GM23338 (cell line): ENCODE measurements at regions not wholly inside any gene's neighbourhood (a gene's known extent, or its start where the extent isn't known, plus 50 kb on each side); places are given as distances from the start of the nearest gene placed in this dataset.

Experiments used
- ATAC-seq: fragments of 200-7000 bp; cut with Tn5 transposase; 3 replicates; pipeline ENCODE4 v1.9.1; 2020
- DNase-seq: peaks from one replicate; pipeline ENCODE4 v3.0.0-alpha.2; 2015; ENCODE audit warnings: low spot score
- H2AFZ ChIP-seq: fragments of 200-600 bp; sonication (generic); 2 replicates; pipeline ENCODE4 v1.8.0; 2016; ENCODE audit warnings: antibody characterized with exemption, mild to moderate bottlenecking, moderate library complexity
- H3F3A ChIP-seq: fragments of 200-600 bp; sonication (generic); replicated peaks from 2 replicates; pipeline ENCODE4 v1.8.0; 2017; ENCODE audit warnings: antibody characterized with exemption, mixed run types, low read depth
- H3K27ac ChIP-seq: fragments of 200-600 bp; sonication (generic); 2 replicates; pipeline ENCODE4 v1.6.1; 2016; ENCODE audit warnings: low read depth
- H3K27me3 ChIP-seq: fragments of 200-600 bp; sonication (generic); 2 replicates; pipeline ENCODE4 v1.8.0; 2016; ENCODE audit warnings: mild to moderate bottlenecking, mixed run types, moderate library complexity; ENCODE audit not compliant: insufficient read depth
- H3K36me3 ChIP-seq: fragments of 200-600 bp; sonication (generic); 2 replicates; pipeline ENCODE4 v1.8.0; 2016; ENCODE audit warnings: mild to moderate bottlenecking; ENCODE audit not compliant: insufficient read depth
- H3K4me1 ChIP-seq: fragments of 200-600 bp; sonication (generic); 2 replicates; pipeline ENCODE4 v1.8.0; 2016; ENCODE audit warnings: mild to moderate bottlenecking, moderate library complexity; ENCODE audit not compliant: insufficient read depth
- H3K4me2 ChIP-seq: fragments of 200-600 bp; sonication (generic); 2 replicates; pipeline ENCODE4 v1.7.1; 2017; ENCODE audit warnings: mixed run types
- H3K4me3 ChIP-seq: fragments of 200-600 bp; sonication (generic); 2 replicates; pipeline ENCODE4 v1.6.1; 2016; ENCODE audit warnings: mixed run types
- H3K79me2 ChIP-seq: fragments of 200-600 bp; sonication (generic); replicated peaks from 2 replicates; pipeline ENCODE4 v1.8.0; 2017; ENCODE audit warnings: mild to moderate bottlenecking; ENCODE audit not compliant: insufficient read depth
- H3K9me2 ChIP-seq: fragments of 200-600 bp; sonication (generic); 2 replicates; pipeline ENCODE4 v1.8.0; 2017; ENCODE audit not compliant: insufficient read depth
- H4K20me1 ChIP-seq: fragments of 200-600 bp; sonication (generic); replicated peaks from 2 replicates; pipeline ENCODE4 v1.8.0; 2017; ENCODE audit warnings: mild to moderate bottlenecking; ENCODE audit not compliant: insufficient read depth
- H3K27ac Mint-ChIP-seq: 2 replicates; pipeline ENCODE4 v1.8.0; 2020; ENCODE audit warnings: inconsistent platforms, mild to moderate bottlenecking, moderate library complexity, mixed read lengths
- H3K27me3 Mint-ChIP-seq: 3 replicates; pipeline ENCODE4 v1.8.0; 2022; ENCODE audit warnings: low read depth, mild to moderate bottlenecking, moderate library complexity, mixed read lengths, inconsistent platforms; ENCODE audit not compliant: insufficient read depth, poor library complexity
- H3K36me3 Mint-ChIP-seq: 3 replicates; pipeline ENCODE4 v1.8.0; 2021; ENCODE audit warnings: low read depth, mild to moderate bottlenecking, inconsistent platforms, moderate library complexity, mixed read lengths
- H3K4me1 Mint-ChIP-seq: 3 replicates; pipeline ENCODE4 v1.8.0; 2020; ENCODE audit warnings: mild to moderate bottlenecking, inconsistent platforms, mixed read lengths
- H3K4me3 Mint-ChIP-seq: 3 replicates; pipeline ENCODE4 v1.8.0; 2021; ENCODE audit warnings: moderate library complexity, mild to moderate bottlenecking, inconsistent platforms, mixed read lengths
- H3K9me3 Mint-ChIP-seq: 3 replicates; pipeline ENCODE4 v1.8.0; 2020; ENCODE audit warnings: moderate library complexity, mild to moderate bottlenecking, inconsistent platforms, mixed read lengths
- CREB1 ChIP-seq: fragments of 250-450 bp; sonication (Bioruptor Pico); IDR thresholded peaks from 2 replicates; pipeline ENCODE4 v1.5.0; 2020; ENCODE audit warnings: low read depth, mild to moderate bottlenecking, moderate library complexity
- EZH2 ChIP-seq: fragments of 200-600 bp; sonication (generic); IDR thresholded peaks from one replicate; pipeline ENCODE4 v1.8.0; 2017; ENCODE audit warnings: antibody characterized with exemption, mild to moderate bottlenecking, low read depth; ENCODE audit not compliant: unreplicated experiment
- EZH2phosphoT487 ChIP-seq: fragments of 200-600 bp; sonication (generic); IDR thresholded peaks from one replicate; pipeline ENCODE4 v1.8.1; 2018; ENCODE audit warnings: antibody characterized with exemption; ENCODE audit not compliant: unreplicated experiment
- NANOG ChIP-seq: IDR thresholded peaks from 2 replicates; pipeline ENCODE4 v1.6.1; 2016; ENCODE audit warnings: antibody characterized with exemption, borderline replicate concordance
- POLR2AphosphoS5 ChIP-seq: IDR thresholded peaks from 2 replicates; pipeline ENCODE4 v1.6.1; 2016; ENCODE audit warnings: antibody characterized with exemption, low read depth
- STAT1 ChIP-seq: IDR thresholded peaks from one replicate; pipeline ENCODE4 v1.6.1; 2016; ENCODE audit warnings: antibody characterized with exemption; ENCODE audit not compliant: unreplicated experiment
- ZNF114 ChIP-seq: fragments of 250-450 bp; sonication (Bioruptor Pico); IDR thresholded peaks from 2 replicates; pipeline ENCODE4 v1.5.0; 2020; ENCODE audit warnings: mild to moderate bottlenecking, moderate library complexity
- TF ChIP-seq, protein P1 (sequence below), 2 experiments: fragments of 200-600 bp in 1 of 2; sonication (generic) in 1 of 2; conservative IDR thresholded peaks; 2 replicates each; pipeline versions ENCODE4 v1.5.1 to v1.6.1; 2016 to 2017; ENCODE audit warnings: antibody characterized with exemption in 2 of 2, low read depth in 2 of 2, mild to moderate bottlenecking in 2 of 2, moderate library complexity in 1 of 2
- TF ChIP-seq, protein P2 (sequence below): IDR thresholded peaks from 2 replicates; pipeline ENCODE4 v1.6.1; 2016; ENCODE audit warnings: antibody characterized with exemption
- TF ChIP-seq, protein P3 (sequence below): IDR thresholded peaks from one replicate; pipeline ENCODE4 v1.6.1; 2018; ENCODE audit warnings: antibody characterized with exemption; ENCODE audit not compliant: unreplicated experiment

DNA sequence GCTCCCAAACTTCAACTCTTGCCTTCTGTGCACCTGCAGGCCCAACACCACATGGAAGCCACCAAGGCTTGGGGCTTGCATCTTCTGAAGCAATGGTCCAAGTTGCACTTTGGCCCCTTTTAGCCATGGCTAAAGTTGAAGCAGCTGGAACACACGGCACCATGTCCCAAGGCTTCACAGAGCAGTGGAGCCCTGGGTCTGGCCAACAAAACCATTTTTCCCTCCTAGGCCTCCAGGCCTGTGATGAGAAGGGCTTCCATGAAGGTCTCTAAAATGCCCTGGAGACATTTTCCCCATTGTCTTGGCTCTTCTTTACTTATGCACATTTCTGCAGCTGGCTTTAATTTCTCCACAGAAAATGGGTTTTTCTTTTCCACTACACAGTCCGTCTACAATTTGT is 61.3 kb upstream of the CYSLTR1 start:
- Histone ChIP-seq H3K4me1 (no peaks in the 10 kb centered on the region), H3K9me2 (no peaks in the 10 kb centered on the region), H3K27me3 (no peaks in the 10 kb centered on the region), H3K79me2 (no peaks in the 10 kb centered on the region), H3K27ac (no peak overlapping the region), H3K36me3 (no peaks in the 10 kb centered on the region), H2AFZ (no peak overlapping the region), H3K4me2 (no peak overlapping the region), H4K20me1 (no peaks in the 10 kb centered on the region), H3K4me3 (no peak overlapping the region), H3F3A (no peaks in the 10 kb centered on the region)
- no peak for TF ChIP-seq POLR2AphosphoS5
- TF ChIP-seq CREB1 (CRISPR knock-in tag) = no peak
- TF ChIP-seq, protein P1, sequence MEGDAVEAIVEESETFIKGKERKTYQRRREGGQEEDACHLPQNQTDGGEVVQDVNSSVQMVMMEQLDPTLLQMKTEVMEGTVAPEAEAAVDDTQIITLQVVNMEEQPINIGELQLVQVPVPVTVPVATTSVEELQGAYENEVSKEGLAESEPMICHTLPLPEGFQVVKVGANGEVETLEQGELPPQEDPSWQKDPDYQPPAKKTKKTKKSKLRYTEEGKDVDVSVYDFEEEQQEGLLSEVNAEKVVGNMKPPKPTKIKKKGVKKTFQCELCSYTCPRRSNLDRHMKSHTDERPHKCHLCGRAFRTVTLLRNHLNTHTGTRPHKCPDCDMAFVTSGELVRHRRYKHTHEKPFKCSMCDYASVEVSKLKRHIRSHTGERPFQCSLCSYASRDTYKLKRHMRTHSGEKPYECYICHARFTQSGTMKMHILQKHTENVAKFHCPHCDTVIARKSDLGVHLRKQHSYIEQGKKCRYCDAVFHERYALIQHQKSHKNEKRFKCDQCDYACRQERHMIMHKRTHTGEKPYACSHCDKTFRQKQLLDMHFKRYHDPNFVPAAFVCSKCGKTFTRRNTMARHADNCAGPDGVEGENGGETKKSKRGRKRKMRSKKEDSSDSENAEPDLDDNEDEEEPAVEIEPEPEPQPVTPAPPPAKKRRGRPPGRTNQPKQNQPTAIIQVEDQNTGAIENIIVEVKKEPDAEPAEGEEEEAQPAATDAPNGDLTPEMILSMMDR (conservative IDR thresholded peaks at IDR 0.05; ENCODE audit: low read depth in 2 of 2) = no peak
- Mint-ChIP-seq H3K4me1 (no peaks in the 10 kb centered on the region), H3K27me3 (no peaks in the 10 kb centered on the region), H3K9me3 (peaks cover 32% of the 10 kb centered on the region), H3K4me3 (no peak overlapping the region), H3K27ac (no peak overlapping the region), H3K36me3 (peaks cover 11% of the 10 kb centered on the region)
- ATAC-seq (no peak), DNase-seq (no peak)

DNA sequence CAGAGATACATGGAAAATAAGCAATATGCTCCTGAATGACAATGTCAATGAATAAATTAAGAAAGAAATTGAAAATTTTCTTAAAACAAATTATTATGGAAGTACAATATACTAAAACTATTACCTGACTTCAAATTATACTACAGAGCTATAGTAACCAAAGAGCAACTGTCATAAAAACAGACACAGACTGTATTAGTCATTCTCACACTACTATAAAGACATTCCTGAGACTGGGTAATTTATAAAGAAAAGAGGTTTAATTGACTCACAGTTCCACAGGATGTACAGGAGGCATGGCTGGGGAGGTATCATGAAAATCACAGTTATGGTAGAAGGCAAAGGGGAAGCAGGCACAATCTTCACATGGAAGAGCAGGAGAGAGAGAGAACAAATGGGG is 60.0 kb upstream of the CYSLTR1 start:
- Mint-ChIP-seq H3K27ac (no peak overlapping the region), H3K27me3 (no peaks in the 10 kb centered on the region), H3K36me3 (peaks cover 11% of the 10 kb centered on the region), H3K4me3 (no peak overlapping the region), H3K4me1 (no peaks in the 10 kb centered on the region), H3K9me3 (peaks cover 32% of the 10 kb centered on the region)
- Histone ChIP-seq H4K20me1 (no peaks in the 10 kb centered on the region), H3K27ac (no peak overlapping the region), H3K9me2 (no peaks in the 10 kb centered on the region), H3F3A (no peaks in the 10 kb centered on the region), H3K4me3 (no peak overlapping the region), H3K4me1 (no peaks in the 10 kb centered on the region), H3K27me3 (no peaks in the 10 kb centered on the region), H3K36me3 (no peaks in the 10 kb centered on the region), H3K79me2 (no peaks in the 10 kb centered on the region), H3K4me2 (no peak overlapping the region), H2AFZ (no peak overlapping the region)
- no peak for TF ChIP-seq EZH2
- no peak for TF ChIP-seq NANOG
- no peak for TF ChIP-seq EZH2phosphoT487
- TF ChIP-seq STAT1 = no peak
- TF ChIP-seq, protein P2, sequence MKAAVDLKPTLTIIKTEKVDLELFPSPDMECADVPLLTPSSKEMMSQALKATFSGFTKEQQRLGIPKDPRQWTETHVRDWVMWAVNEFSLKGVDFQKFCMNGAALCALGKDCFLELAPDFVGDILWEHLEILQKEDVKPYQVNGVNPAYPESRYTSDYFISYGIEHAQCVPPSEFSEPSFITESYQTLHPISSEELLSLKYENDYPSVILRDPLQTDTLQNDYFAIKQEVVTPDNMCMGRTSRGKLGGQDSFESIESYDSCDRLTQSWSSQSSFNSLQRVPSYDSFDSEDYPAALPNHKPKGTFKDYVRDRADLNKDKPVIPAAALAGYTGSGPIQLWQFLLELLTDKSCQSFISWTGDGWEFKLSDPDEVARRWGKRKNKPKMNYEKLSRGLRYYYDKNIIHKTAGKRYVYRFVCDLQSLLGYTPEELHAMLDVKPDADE = no peak
- no peak for DNase-seq
- no peak for ATAC-seq

DNA sequence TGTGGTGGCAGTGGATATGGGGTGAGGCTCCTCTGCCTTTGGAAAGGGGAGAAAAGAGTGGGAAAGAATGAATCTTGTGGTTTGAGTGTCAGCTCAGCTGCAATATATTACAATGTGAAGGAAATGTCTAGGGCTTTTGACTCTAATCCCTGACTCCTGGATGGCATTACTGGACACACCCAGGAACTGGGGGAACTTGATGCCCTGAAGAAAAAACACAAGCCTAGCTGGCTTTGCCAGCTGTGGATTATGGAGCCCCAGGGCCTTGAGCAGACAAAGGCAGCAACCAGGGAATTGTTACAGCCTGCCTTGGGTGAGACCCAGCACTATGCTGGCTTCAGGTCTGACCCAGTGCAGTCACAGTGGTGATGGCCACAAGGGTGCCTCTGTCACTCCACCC is 57.1 kb upstream of the CYSLTR1 start:
- Histone ChIP-seq H3K27ac (no peak overlapping the region), H3K4me2 (no peak overlapping the region), H3K9me2 (no peaks in the 10 kb centered on the region), H3K79me2 (no peaks in the 10 kb centered on the region), H3K4me3 (no peak overlapping the region), H4K20me1 (no peaks in the 10 kb centered on the region), H3K36me3 (no peaks in the 10 kb centered on the region), H2AFZ (no peak overlapping the region), H3F3A (no peaks in the 10 kb centered on the region), H3K27me3 (no peaks in the 10 kb centered on the region), H3K4me1 (no peaks in the 10 kb centered on the region)
- ATAC-seq = no peak
- DNase-seq = no peak
- Mint-ChIP-seq H3K27me3 (no peaks in the 10 kb centered on the region), H3K36me3 (peaks cover 10% of the 10 kb centered on the region), H3K4me3 (no peak overlapping the region), H3K27ac (no peak overlapping the region), H3K4me1 (no peaks in the 10 kb centered on the region), H3K9me3 (peaks cover 30% of the 10 kb centered on the region)
- TF ChIP-seq, protein P3, sequence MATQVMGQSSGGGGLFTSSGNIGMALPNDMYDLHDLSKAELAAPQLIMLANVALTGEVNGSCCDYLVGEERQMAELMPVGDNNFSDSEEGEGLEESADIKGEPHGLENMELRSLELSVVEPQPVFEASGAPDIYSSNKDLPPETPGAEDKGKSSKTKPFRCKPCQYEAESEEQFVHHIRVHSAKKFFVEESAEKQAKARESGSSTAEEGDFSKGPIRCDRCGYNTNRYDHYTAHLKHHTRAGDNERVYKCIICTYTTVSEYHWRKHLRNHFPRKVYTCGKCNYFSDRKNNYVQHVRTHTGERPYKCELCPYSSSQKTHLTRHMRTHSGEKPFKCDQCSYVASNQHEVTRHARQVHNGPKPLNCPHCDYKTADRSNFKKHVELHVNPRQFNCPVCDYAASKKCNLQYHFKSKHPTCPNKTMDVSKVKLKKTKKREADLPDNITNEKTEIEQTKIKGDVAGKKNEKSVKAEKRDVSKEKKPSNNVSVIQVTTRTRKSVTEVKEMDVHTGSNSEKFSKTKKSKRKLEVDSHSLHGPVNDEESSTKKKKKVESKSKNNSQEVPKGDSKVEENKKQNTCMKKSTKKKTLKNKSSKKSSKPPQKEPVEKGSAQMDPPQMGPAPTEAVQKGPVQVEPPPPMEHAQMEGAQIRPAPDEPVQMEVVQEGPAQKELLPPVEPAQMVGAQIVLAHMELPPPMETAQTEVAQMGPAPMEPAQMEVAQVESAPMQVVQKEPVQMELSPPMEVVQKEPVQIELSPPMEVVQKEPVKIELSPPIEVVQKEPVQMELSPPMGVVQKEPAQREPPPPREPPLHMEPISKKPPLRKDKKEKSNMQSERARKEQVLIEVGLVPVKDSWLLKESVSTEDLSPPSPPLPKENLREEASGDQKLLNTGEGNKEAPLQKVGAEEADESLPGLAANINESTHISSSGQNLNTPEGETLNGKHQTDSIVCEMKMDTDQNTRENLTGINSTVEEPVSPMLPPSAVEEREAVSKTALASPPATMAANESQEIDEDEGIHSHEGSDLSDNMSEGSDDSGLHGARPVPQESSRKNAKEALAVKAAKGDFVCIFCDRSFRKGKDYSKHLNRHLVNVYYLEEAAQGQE = no peak
- TF ChIP-seq, protein P1 (conservative IDR thresholded peaks at IDR 0.05; ENCODE audit: low read depth in 2 of 2) = no peak
- TF ChIP-seq, protein P2 = no peak
- no peak for TF ChIP-seq ZNF114 (CRISPR knock-in tag)
